ENCODE measurements at regions not wholly inside any gene's neighbourhood (a gene's known extent, or its start where the extent isn't known, plus 50 kb on each side); places are given as distances from the start of the nearest gene placed in this dataset.
"Not testable (repeated sequence)": the region's sequence is repeated elsewhere in the genome, so short reads cannot be mapped to it uniquely, and the experiment has no call there.

- H3K4me1 Mint-ChIP-seq, H3K27me3 Mint-ChIP-seq, H3K4me3 Mint-ChIP-seq, H3K27ac Mint-ChIP-seq, H3K9me3 Mint-ChIP-seq: not testable (repeated sequence)
- H3K36me3 Mint-ChIP-seq: peaks cover 10% of the 10 kb centered on the region
Measured at GRCh38 chr5:34185572-34185971, 142.6 kb upstream of the C1QTNF3 start.

GRCh38 chr5:34186108-34186507, 143.1 kb upstream of the C1QTNF3 start:
- H3K27me3 Mint-ChIP-seq, H3K9me3 Mint-ChIP-seq, H3K4me1 Mint-ChIP-seq, H3K4me3 Mint-ChIP-seq, H3K27ac Mint-ChIP-seq: not testable (repeated sequence)
- peaks cover 11% of the 10 kb centered on the region for H3K36me3 Mint-ChIP-seq

- H3K36me3 Mint-ChIP-seq: peaks cover 14% of the 10 kb centered on the region
- H3K4me3 Mint-ChIP-seq, H3K9me3 Mint-ChIP-seq, H3K27ac Mint-ChIP-seq, H3K4me1 Mint-ChIP-seq, H3K27me3 Mint-ChIP-seq: not testable (repeated sequence)
Measured at GRCh38 chr5:34186865-34187264, 143.9 kb upstream of the C1QTNF3 start.

- H3K9me3 Mint-ChIP-seq, H3K27ac Mint-ChIP-seq: not testable (repeated sequence)
Measured at GRCh38 chr5:34187441-34187840, 144.4 kb upstream of the C1QTNF3 start.

GRCh38 chr5:34188001-34188822, 145.2 kb upstream of the C1QTNF3 start:
- H3K27ac Mint-ChIP-seq, H3K27me3 Mint-ChIP-seq: not testable (repeated sequence)

More at GRCh38 chr5:34187441-34187840, 144.4 kb upstream of the C1QTNF3 start:
- H3K4me1 Mint-ChIP-seq, H3K4me3 Mint-ChIP-seq, H3K27me3 Mint-ChIP-seq: not testable (repeated sequence)
- peaks cover 16% of the 10 kb centered on the region for H3K36me3 Mint-ChIP-seq

GRCh38 chr5:34189246-34189645, 146.2 kb upstream of the C1QTNF3 start:
- peaks cover 22% of the 10 kb centered on the region for H3K36me3 Mint-ChIP-seq
- H3K4me3 Mint-ChIP-seq, H3K27me3 Mint-ChIP-seq, H3K27ac Mint-ChIP-seq, H3K9me3 Mint-ChIP-seq, H3K4me1 Mint-ChIP-seq: not testable (repeated sequence)

More at GRCh38 chr5:34188001-34188822, 145.2 kb upstream of the C1QTNF3 start:
- H3K4me3 Mint-ChIP-seq, H3K9me3 Mint-ChIP-seq, H3K4me1 Mint-ChIP-seq: not testable (repeated sequence)
- peaks cover 19% of the 10 kb centered on the region for H3K36me3 Mint-ChIP-seq

- not testable (repeated sequence) for H3K4me1 Mint-ChIP-seq, H3K27ac Mint-ChIP-seq, H3K27me3 Mint-ChIP-seq, H3K9me3 Mint-ChIP-seq, H3K4me3 Mint-ChIP-seq
- H3K36me3 Mint-ChIP-seq: peaks cover 22% of the 10 kb centered on the region
Measured at GRCh38 chr5:34189752-34190411, 146.9 kb upstream of the C1QTNF3 start.

- H3K36me3 Mint-ChIP-seq: peaks cover 22% of the 10 kb centered on the region
- H3K9me3 Mint-ChIP-seq, H3K4me3 Mint-ChIP-seq, H3K27ac Mint-ChIP-seq, H3K4me1 Mint-ChIP-seq, H3K27me3 Mint-ChIP-seq: not testable (repeated sequence)
Measured at GRCh38 chr5:34190466-34190865, 147.5 kb upstream of the C1QTNF3 start.

GRCh38 chr5:34191279-34191744, 148.3 kb upstream of the C1QTNF3 start:
- H3K4me3 Mint-ChIP-seq, H3K4me1 Mint-ChIP-seq, H3K27me3 Mint-ChIP-seq, H3K9me3 Mint-ChIP-seq: not testable (repeated sequence)
- Mint-ChIP-seq H3K27ac (peak overlapping the region; percentile 8), H3K36me3 (peaks cover 22% of the 10 kb centered on the region)

GRCh38 chr5:34192064-34192922, 149.3 kb upstream of the C1QTNF3 start:
- not testable (repeated sequence) for H3K4me3 Mint-ChIP-seq, H3K4me1 Mint-ChIP-seq, H3K27me3 Mint-ChIP-seq, H3K9me3 Mint-ChIP-seq
- H3K36me3 Mint-ChIP-seq: peaks cover 22% of the 10 kb centered on the region
- peak overlapping the region; percentile 8 for H3K27ac Mint-ChIP-seq

- not testable (repeated sequence) for H3K27ac Mint-ChIP-seq
Measured at GRCh38 chr5:34192923-34193262, 149.9 kb upstream of the C1QTNF3 start.

GRCh38 chr5:34193297-34193696, 150.3 kb upstream of the C1QTNF3 start:
- H3K27me3 Mint-ChIP-seq, H3K9me3 Mint-ChIP-seq, H3K4me1 Mint-ChIP-seq, H3K4me3 Mint-ChIP-seq: not testable (repeated sequence)
- peaks cover 20% of the 10 kb centered on the region for H3K36me3 Mint-ChIP-seq
- H3K27ac Mint-ChIP-seq: peak overlapping the region; percentile 24

More at GRCh38 chr5:34192923-34193262, 149.9 kb upstream of the C1QTNF3 start:
- H3K9me3 Mint-ChIP-seq, H3K4me1 Mint-ChIP-seq, H3K4me3 Mint-ChIP-seq, H3K27me3 Mint-ChIP-seq: not testable (repeated sequence)
- H3K36me3 Mint-ChIP-seq: peaks cover 20% of the 10 kb centered on the region

- not testable (repeated sequence) for H3K27me3 Mint-ChIP-seq, H3K27ac Mint-ChIP-seq, H3K4me3 Mint-ChIP-seq, H3K4me1 Mint-ChIP-seq, H3K9me3 Mint-ChIP-seq
- H3K36me3 Mint-ChIP-seq: peaks cover 20% of the 10 kb centered on the region
Measured at GRCh38 chr5:34193804-34194203, 150.8 kb upstream of the C1QTNF3 start.

GRCh38 chr5:34196091-34196490, 153.1 kb upstream of the C1QTNF3 start:
- H3K27me3 Mint-ChIP-seq, H3K4me1 Mint-ChIP-seq, H3K4me3 Mint-ChIP-seq, H3K9me3 Mint-ChIP-seq, H3K27ac Mint-ChIP-seq: not testable (repeated sequence)
- H3K36me3 Mint-ChIP-seq: peaks cover 11% of the 10 kb centered on the region

GRCh38 chr5:34205347-34205746, 162.3 kb upstream of the C1QTNF3 start:
- not testable (repeated sequence) for H3K27ac Mint-ChIP-seq, H3K36me3 Mint-ChIP-seq, H3K9me3 Mint-ChIP-seq, H3K4me3 Mint-ChIP-seq, H3K27me3 Mint-ChIP-seq, H3K4me1 Mint-ChIP-seq

- H3K36me3 Mint-ChIP-seq, H3K27ac Mint-ChIP-seq, H3K4me1 Mint-ChIP-seq, H3K27me3 Mint-ChIP-seq, H3K9me3 Mint-ChIP-seq, H3K4me3 Mint-ChIP-seq: not testable (repeated sequence)
Measured at GRCh38 chr5:34217386-34217785, 174.4 kb upstream of the C1QTNF3 start.
